ENCODE measurements at regions not wholly inside any gene's neighbourhood (a gene's known extent, or its start where the extent isn't known, plus 50 kb on each side); places are given as distances from the start of the nearest gene placed in this dataset.

- TF ChIP-seq ZNF449 (tag by site-specific recombination; IDR thresholded peaks at IDR 0.05) (no peak; the same call in 1 of the 2 replicates), ZNF280C (tag by site-specific recombination; IDR thresholded peaks at IDR 0.05) (no peak), MZF1 (tag by site-specific recombination; IDR thresholded peaks at IDR 0.05; ENCODE audit: borderline replicate concordance) (peak; percentile 65), KLF9 (tag by site-specific recombination; IDR thresholded peaks at IDR 0.05; ENCODE audit: low read depth) (no peak), ZNF133 (tag by site-specific recombination; IDR thresholded peaks at IDR 0.05) (no peak), YY1 (tag by site-specific recombination; IDR thresholded peaks at IDR 0.05) (no peak), ZNF518A (tag by site-specific recombination; conservative IDR thresholded peaks at IDR 0.05; ENCODE audit: low read depth) (peak; percentile 59), ZBTB11 (tag by site-specific recombination; conservative IDR thresholded peaks at IDR 0.05; ENCODE audit: low read depth) (no peak), KLF1 (tag by site-specific recombination; IDR thresholded peaks at IDR 0.05) (no peak), ZBTB48 (tag by site-specific recombination; IDR thresholded peaks at IDR 0.05) (no peak), ZSCAN30 (tag by site-specific recombination; IDR thresholded peaks at IDR 0.05) (peak; percentile 53; the same call in 1 of the 2 replicates), HOXC10 (CRISPR knock-in tag; IDR thresholded peaks at IDR 0.05) (no peak), ZNF704 (tag by site-specific recombination; IDR thresholded peaks at IDR 0.05) (no peak), ZNF292 (tag by site-specific recombination; IDR thresholded peaks at IDR 0.05; ENCODE audit: borderline replicate concordance, low read depth) (no peak), ZNF157 (tag by site-specific recombination; IDR thresholded peaks at IDR 0.05) (no peak), ZNF433 (tag by site-specific recombination; IDR thresholded peaks at IDR 0.05; ENCODE audit: low read depth) (no peak), ZNF214 (tag by site-specific recombination; IDR thresholded peaks at IDR 0.05; ENCODE audit: borderline replicate concordance) (no peak), ZNF19 (tag by site-specific recombination; IDR thresholded peaks at IDR 0.05; ENCODE audit: low read depth) (no peak), ZBTB1 (tag by site-specific recombination; IDR thresholded peaks at IDR 0.05) (no peak), ZNF350 (tag by site-specific recombination; IDR thresholded peaks at IDR 0.05) (no peak), ZNF174 (tag by site-specific recombination; IDR thresholded peaks at IDR 0.05) (no peak), ZNF155 (tag by site-specific recombination; IDR thresholded peaks at IDR 0.05) (no peak), ZNF660 (tag by site-specific recombination; IDR thresholded peaks at IDR 0.05) (no peak; the same call in 1 of the 2 replicates), ZBTB8A (tag by site-specific recombination; IDR thresholded peaks at IDR 0.05) (no peak), ZBTB44 (tag by site-specific recombination; IDR thresholded peaks at IDR 0.05) (peak; percentile 91)
These were observed 52.4 kb upstream of the USP1 start (continued) for GRCh38 chr1:62384276-62385005.
